Suprapubic skin (tissue), 3 donors: ENCODE measurements at regions not wholly inside any gene's neighbourhood (a gene's known extent, or its start where the extent isn't known, plus 50 kb on each side); places are given as distances from the start of the nearest gene placed in this dataset.

Experiments
- CTCF ChIP-seq, 2 donors: fragments of 200-600 bp in 1 of 2; fragments of 450-650 bp in 1 of 2; sonication (generic) in 1 of 2; IDR thresholded peaks; one replicate each; pipeline ENCODE4 v1.5.1; 2016 to 2019; ENCODE audit warnings: antibody characterized with exemption in 2 of 2, mild to moderate bottlenecking in 1 of 2, moderate library complexity in 1 of 2
- POLR2A ChIP-seq, 2 donors: fragments of 450-650 bp; IDR thresholded peaks; one replicate each; pipeline ENCODE4 v1.6.1; 2017; ENCODE audit warnings: antibody characterized with exemption in 2 of 2, mild to moderate bottlenecking in 2 of 2, moderate library complexity in 2 of 2

GRCh38 chr4:112889199-112889598 is 160.3 kb upstream of the ANK2 start:
- TF ChIP-seq CTCF (IDR thresholded peaks at IDR 0.05) (no peak), POLR2A (IDR thresholded peaks at IDR 0.05) (no peak)
